ENCODE measurements at regions not wholly inside any gene's neighbourhood (a gene's known extent, or its start where the extent isn't known, plus 50 kb on each side); places are given as distances from the start of the nearest gene placed in this dataset.

DNA sequence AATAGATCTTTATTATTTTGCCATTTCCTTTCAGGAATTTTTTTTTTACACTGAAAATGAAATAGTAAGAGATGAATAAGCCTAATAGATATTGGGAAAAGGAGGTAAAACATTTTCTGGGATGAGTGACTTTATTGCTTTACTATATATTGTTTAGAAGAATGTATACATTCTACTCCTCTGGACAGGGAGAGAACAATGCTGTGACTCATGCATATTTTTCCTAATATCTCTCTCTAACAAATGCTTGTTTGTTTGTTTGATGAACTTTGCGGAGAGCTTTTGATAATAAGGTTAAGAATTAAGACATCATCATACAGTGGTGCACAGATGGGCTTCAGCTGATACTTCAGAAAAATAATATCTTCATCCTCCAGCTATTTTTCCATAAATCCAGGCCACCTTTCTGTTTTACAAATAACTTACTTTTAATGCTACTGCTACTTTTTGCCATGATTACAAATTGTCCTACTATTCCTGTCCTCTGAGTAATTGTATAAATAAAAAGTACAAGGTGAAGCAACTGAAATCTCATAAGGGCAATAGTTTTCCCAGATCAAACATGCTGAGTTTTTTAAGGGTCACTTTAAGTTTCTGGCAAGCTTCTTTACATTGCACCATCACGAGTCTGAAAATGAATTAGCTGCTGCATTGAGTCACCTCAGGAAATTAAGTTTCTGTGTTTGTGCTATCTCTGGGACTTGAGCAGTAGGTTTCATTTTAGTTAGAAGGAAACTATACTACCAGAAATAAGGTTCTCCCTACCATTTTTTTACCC, 207.3 kb upstream of the POT1 start:
- TF ChIP-seq, protein P1, sequence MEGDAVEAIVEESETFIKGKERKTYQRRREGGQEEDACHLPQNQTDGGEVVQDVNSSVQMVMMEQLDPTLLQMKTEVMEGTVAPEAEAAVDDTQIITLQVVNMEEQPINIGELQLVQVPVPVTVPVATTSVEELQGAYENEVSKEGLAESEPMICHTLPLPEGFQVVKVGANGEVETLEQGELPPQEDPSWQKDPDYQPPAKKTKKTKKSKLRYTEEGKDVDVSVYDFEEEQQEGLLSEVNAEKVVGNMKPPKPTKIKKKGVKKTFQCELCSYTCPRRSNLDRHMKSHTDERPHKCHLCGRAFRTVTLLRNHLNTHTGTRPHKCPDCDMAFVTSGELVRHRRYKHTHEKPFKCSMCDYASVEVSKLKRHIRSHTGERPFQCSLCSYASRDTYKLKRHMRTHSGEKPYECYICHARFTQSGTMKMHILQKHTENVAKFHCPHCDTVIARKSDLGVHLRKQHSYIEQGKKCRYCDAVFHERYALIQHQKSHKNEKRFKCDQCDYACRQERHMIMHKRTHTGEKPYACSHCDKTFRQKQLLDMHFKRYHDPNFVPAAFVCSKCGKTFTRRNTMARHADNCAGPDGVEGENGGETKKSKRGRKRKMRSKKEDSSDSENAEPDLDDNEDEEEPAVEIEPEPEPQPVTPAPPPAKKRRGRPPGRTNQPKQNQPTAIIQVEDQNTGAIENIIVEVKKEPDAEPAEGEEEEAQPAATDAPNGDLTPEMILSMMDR (IDR thresholded peaks at IDR 0.05): no peak
- Histone ChIP-seq H3K4me1 (ENCODE audit: control insufficient read depth in 1 of 2, low read depth in 2 of 2) (peaks cover 0 to 3% of the 10 kb centered on the region in 2 donors), H3K4me3 (no peak overlapping the region), H3K9me3 (no peaks in the 10 kb centered on the region), H3K27ac (no peak overlapping the region), H3K36me3 (no peaks in the 10 kb centered on the region), H3K27me3 (replicated peaks; ENCODE audit: insufficient read depth) (no peaks in the 10 kb centered on the region)
- ATAC-seq (ENCODE audit: insufficient number of reproducible peaks, low FRiP score, low read depth) (peak; percentile 46), DNase-seq (ENCODE audit: low spot score) (no peak)

DNA sequence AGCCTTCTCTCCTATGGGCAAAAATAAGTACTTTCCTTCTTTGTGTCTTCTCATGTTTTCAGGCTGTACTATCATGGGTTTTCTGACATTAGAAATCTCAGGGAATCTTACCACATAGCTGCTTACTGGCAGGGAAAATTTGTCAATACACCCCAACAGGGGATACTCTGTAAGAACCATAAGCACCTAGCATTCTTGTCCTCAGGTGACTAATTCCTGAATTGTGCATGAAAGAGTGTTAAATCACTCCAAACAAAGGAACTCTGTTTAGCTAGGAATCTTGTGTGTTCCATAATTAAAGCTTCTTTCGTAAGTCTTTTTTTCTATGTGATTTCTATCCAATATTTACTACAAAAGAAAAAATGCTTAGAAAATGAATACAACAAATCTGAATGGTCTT, 206.7 kb upstream of the POT1 start:
- ATAC-seq (ENCODE audit: insufficient number of reproducible peaks, low FRiP score, low read depth) (no peak), DNase-seq (ENCODE audit: low spot score) (no peak)
- TF ChIP-seq, protein P1 (IDR thresholded peaks at IDR 0.05): no peak
- H3K27ac ChIP-seq: no peak overlapping the region
- H3K36me3 ChIP-seq: no peaks in the 10 kb centered on the region
- H3K4me3 ChIP-seq: no peak overlapping the region
- H3K4me1 ChIP-seq (ENCODE audit: control insufficient read depth in 1 of 2, low read depth in 2 of 2): peaks cover 0 to 3% of the 10 kb centered on the region in 2 donors
- H3K9me3 ChIP-seq: no peaks in the 10 kb centered on the region
- H3K27me3 ChIP-seq (replicated peaks; ENCODE audit: insufficient read depth): no peaks in the 10 kb centered on the region

DNA sequence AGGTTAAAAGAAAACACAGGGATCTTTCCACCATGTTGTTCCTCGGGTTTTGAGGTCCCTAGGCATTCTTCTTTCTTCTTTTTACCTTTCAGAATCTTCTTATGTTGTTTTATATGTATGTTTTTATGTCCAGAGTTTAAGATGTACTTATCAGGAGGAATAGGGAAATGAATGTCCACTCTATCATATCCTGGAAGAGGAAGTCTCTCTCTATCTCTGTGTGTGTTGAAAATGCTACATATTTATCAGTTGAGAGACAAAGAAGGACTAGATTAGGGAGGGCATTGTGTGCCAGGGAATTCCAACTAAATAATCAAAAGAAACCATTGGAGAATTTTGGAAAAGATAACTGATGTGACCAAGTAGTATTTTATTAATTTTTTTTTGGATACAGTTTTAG, 200.5 kb upstream of the POT1 start:
- TF ChIP-seq, protein P1 (IDR thresholded peaks at IDR 0.05): no peak

DNA sequence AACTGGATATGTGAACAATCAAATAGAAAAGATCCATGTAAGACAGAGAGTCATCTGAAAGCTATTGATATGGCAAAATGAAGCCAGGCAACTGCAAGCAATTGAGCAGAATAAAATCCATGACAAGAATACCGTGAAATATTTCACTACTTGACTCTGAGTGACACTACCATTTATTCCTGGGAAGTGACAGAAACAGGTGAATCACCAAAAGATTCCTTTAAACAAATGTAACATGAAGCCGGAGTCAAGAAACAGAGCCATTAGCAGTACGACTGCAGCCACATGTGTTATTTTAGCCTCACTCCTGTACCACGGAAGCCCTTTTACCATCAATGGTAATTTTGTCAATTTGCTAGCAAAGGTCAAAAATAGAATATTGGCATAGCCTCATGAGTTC, 197.7 kb upstream of the POT1 start:
- Histone ChIP-seq H3K27ac (no peak overlapping the region), H3K36me3 (no peaks in the 10 kb centered on the region), H3K4me3 (no peak overlapping the region), H3K27me3 (replicated peaks; ENCODE audit: insufficient read depth) (no peaks in the 10 kb centered on the region), H3K9me3 (no peaks in the 10 kb centered on the region), H3K4me1 (ENCODE audit: control insufficient read depth in 1 of 2, low read depth in 2 of 2) (no peaks in the 10 kb centered on the region)
- no peak for ATAC-seq (ENCODE audit: insufficient number of reproducible peaks, low FRiP score, low read depth)
- TF ChIP-seq, protein P1 (IDR thresholded peaks at IDR 0.05): no peak
- no peak for DNase-seq (ENCODE audit: low spot score)

More for the DNA sequence above, 200.5 kb upstream of the POT1 start:
- no peaks in the 10 kb centered on the region for H3K4me1 ChIP-seq (ENCODE audit: control insufficient read depth in 1 of 2, low read depth in 2 of 2)
- no peaks in the 10 kb centered on the region for H3K36me3 ChIP-seq
- no peak overlapping the region for H3K27ac ChIP-seq
- no peaks in the 10 kb centered on the region for H3K27me3 ChIP-seq (replicated peaks; ENCODE audit: insufficient read depth)
- H3K9me3 ChIP-seq: no peaks in the 10 kb centered on the region
- no peak overlapping the region for H3K4me3 ChIP-seq
- no peak for DNase-seq (ENCODE audit: low spot score)
- ATAC-seq (ENCODE audit: insufficient number of reproducible peaks, low FRiP score, low read depth): no peak

DNA sequence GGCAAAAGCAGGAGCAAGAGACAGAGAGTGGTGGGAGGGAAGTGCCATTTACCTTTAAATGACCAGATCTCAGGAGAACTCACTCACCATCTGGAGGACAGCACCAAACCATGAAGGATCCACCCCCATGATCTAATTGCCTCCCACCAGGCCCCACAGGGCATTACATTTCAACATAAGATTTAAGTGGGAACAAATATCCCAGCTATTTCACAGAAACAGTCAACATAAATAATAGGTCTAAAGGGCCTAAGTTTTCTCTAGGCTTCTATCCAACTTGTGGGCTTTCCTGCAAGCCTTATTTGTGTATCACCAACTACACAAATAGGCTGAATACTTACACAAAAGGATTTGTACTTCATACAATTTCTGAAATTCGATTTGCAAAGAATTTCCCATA, 196.8 kb upstream of the POT1 start:
- Histone ChIP-seq H3K9me3 (no peaks in the 10 kb centered on the region), H3K4me3 (no peak overlapping the region), H3K36me3 (no peaks in the 10 kb centered on the region), H3K27ac (no peak overlapping the region), H3K4me1 (ENCODE audit: control insufficient read depth in 1 of 2, low read depth in 2 of 2) (no peaks in the 10 kb centered on the region), H3K27me3 (replicated peaks; ENCODE audit: insufficient read depth) (no peaks in the 10 kb centered on the region)
- DNase-seq (ENCODE audit: low spot score) (no peak), ATAC-seq (ENCODE audit: insufficient number of reproducible peaks, low FRiP score, low read depth) (no peak)
- TF ChIP-seq, protein P1 (IDR thresholded peaks at IDR 0.05): no peak
